ENCODE measurements at regions not wholly inside any gene's neighbourhood (a gene's known extent, or its start where the extent isn't known, plus 50 kb on each side); places are given as distances from the start of the nearest gene placed in this dataset.

GRCh38 chr3:18751514-18751913 is 326.4 kb upstream of the SATB1 start:
- Histone ChIP-seq H3K27me3 (ENCODE audit: insufficient read depth, low read depth, severe bottlenecking) (no peaks in the 10 kb centered on the region), H3K27ac (no peak overlapping the region), H3K9me3 (ENCODE audit: severe bottlenecking) (no peaks in the 10 kb centered on the region), H3K4me3 (ENCODE audit: low read depth, low read length) (no peak overlapping the region), H3K36me3 (no peaks in the 10 kb centered on the region)
- no peak for TF ChIP-seq CTCF (IDR thresholded peaks at IDR 0.05; ENCODE audit: low read depth, low read length)
- DNase-seq, result no peak

- DNase-seq, result no peak
- Histone ChIP-seq H3K36me3 (no peaks in the 10 kb centered on the region), H3K4me3 (ENCODE audit: low read depth, low read length) (no peak overlapping the region), H3K9me3 (ENCODE audit: severe bottlenecking) (no peaks in the 10 kb centered on the region), H3K27me3 (ENCODE audit: insufficient read depth, low read depth, severe bottlenecking) (no peaks in the 10 kb centered on the region), H3K27ac (no peak overlapping the region)
- no peak for TF ChIP-seq CTCF (IDR thresholded peaks at IDR 0.05; ENCODE audit: low read depth, low read length)
Observed at GRCh38 chr3:18747383-18747782, 322.2 kb upstream of the SATB1 start.

GRCh38 chr3:18745472-18745871 is 320.3 kb upstream of the SATB1 start:
- DNase-seq, result no peak
- H3K9me3 ChIP-seq (ENCODE audit: severe bottlenecking), result no peaks in the 10 kb centered on the region
- H3K36me3 ChIP-seq, result no peaks in the 10 kb centered on the region
- H3K4me3 ChIP-seq (ENCODE audit: low read depth, low read length), result no peak overlapping the region
- H3K27me3 ChIP-seq (ENCODE audit: insufficient read depth, low read depth, severe bottlenecking), result no peaks in the 10 kb centered on the region
- TF ChIP-seq CTCF (IDR thresholded peaks at IDR 0.05; ENCODE audit: low read depth, low read length), result no peak
- no peak overlapping the region for H3K27ac ChIP-seq

- Histone ChIP-seq H3K36me3 (no peaks in the 10 kb centered on the region), H3K9me3 (ENCODE audit: severe bottlenecking) (no peaks in the 10 kb centered on the region), H3K4me3 (ENCODE audit: low read depth, low read length) (no peak overlapping the region), H3K27me3 (ENCODE audit: insufficient read depth, low read depth, severe bottlenecking) (no peaks in the 10 kb centered on the region), H3K27ac (no peak overlapping the region)
- no peak for DNase-seq
- TF ChIP-seq CTCF (IDR thresholded peaks at IDR 0.05; ENCODE audit: low read depth, low read length), result no peak
Observed at GRCh38 chr3:18744472-18744871, 319.3 kb upstream of the SATB1 start.

- DNase-seq, result no peak
- no peaks in the 10 kb centered on the region for H3K9me3 ChIP-seq (ENCODE audit: severe bottlenecking)
- no peak for TF ChIP-seq CTCF (IDR thresholded peaks at IDR 0.05; ENCODE audit: low read depth, low read length)
- no peak overlapping the region for H3K4me3 ChIP-seq (ENCODE audit: low read depth, low read length)
- H3K27me3 ChIP-seq (ENCODE audit: insufficient read depth, low read depth, severe bottlenecking), result no peaks in the 10 kb centered on the region
- H3K27ac ChIP-seq, result no peak overlapping the region
- no peaks in the 10 kb centered on the region for H3K36me3 ChIP-seq
Observed at GRCh38 chr3:18743761-18744160, 318.6 kb upstream of the SATB1 start.

Measured in WERI-Rb-1 (cell line).